Stimulated activated CD4-positive, alpha-beta T cell treated with anti-CD3 and anti-CD28 coated beads, Interleukin-1b, Interleukin-23, amount 100 ng/mL, for 1 hour (primary cell): ENCODE measurements at regions not wholly inside any gene's neighbourhood (a gene's known extent, or its start where the extent isn't known, plus 50 kb on each side); places are given as distances from the start of the nearest gene placed in this dataset.
A peak's percentile ranks its signal among the peaks of the same experiment; 100 is the strongest.

Experiments
- DNase-seq, 2 donors: peaks; one replicate each; pipeline ENCODE4 v3.0.0-alpha.2; 2020; ENCODE audit warnings: low read depth in 2 of 2

DNA sequence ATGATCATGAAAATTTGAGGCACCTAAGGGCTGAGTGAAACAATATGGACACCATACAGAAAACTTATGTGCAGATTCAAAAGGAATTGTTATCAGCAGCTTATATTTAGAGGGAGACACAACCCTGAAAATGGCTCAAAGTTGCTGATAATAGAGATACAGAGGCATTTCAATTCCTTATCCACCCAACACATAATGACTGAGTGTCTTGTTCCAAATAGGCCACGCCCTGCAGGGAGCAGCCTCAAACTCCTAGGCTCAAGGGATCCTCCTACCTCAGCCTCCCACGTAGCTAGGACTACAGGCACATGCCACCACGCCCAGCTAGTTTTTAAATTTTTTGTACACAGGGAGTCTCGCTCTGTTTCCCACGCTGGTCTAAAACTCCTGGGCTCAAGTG lies 79.0 kb downstream of the LBH start:
- DNase-seq = no peak

DNA sequence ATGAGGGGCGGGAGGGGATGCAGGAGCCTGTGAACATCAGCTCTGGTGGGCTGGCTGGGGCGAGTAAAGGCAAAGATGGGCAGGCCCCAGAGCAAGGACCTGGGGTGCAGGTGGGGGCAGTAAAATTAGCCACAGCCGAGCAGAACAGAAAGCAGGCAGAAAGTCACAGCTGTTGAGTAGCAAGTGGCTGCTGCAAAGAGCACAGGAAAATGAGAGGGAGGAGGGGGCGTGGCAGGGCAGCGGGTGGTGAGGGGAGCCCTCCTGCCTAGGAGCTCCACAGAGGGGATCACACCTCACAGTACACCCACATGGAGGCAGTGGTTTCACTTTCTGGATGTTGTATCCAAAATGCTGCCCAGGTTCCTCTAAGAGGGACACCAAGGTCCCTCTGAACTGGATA lies 79.6 kb downstream of the LBH start:
- DNase-seq = no peak

GRCh38 chr2:30311711-30312110 lies 80.4 kb downstream of the LBH start:
- no peak for DNase-seq

DNA sequence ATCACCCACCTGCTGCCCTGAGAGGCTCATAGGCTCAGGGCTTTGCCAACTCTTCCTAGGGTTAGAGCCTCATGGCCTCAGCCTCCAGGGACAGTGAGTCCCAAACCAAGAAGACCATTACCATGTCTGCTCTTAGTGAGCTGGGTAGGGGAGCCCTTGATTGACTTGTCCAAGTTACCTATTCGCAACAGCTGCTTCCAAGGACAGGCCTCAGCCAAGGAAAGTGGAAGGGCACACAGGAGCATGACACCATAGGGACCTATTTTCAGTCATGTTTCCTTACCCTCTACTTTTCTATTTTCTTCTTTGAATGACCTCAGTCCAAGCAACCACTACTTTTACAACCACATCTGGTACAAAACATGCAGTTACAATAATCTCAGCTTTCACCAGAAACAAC lies 81.6 kb downstream of the LBH start:
- DNase-seq = no peak

DNA sequence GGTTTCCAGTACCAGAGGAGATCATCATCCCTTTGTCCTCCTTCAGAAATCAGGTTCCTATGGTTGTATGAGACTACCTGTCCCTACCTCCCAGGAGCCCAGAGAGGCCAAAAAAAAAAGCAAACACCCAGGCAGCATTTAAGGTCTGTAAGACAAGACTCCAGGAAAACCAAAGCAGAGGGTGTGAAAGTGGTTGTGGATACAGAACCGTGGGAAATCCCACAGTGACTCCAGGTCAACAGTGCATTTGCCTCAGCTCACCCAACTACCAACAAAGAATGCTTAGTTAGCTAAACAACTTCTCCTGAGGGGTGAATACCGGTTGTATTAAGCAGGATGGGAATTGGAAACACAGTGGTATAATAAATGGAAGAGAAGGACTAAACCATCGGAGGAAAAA lies 83.6 kb downstream of the LBH start:
- no peak for DNase-seq

DNA sequence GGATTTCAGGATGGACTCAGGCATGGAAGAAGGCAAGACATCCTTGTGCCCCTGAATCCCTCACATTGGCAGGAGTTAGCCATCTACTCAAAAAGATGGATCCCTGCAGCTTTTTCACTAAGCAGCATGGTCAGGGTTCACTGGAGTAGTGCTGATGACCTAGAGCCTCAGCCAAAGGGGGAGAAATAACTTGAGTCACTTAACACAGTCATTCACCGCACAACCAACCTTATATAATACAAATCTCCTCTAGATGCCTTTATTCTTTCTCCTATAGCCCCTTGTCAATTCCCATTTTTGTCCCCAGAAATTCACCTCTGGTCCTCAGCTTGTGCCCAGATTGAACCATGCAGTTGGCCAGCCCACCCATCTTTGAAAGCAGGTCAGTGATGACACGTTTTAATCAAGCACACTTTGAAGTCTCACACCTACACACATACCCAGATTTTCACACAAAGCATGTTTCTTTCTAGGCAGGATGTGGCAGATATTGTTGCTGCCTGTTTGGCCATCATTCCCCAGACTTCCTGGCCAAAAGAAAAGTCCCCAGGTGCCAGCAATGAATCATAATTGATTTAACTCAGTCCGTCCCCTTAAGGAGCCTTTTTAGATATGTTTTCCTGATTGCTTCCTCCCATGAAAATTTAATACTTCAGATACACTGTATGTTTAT lies 84.2 kb downstream of the LBH start:
- no peak for DNase-seq

DNA sequence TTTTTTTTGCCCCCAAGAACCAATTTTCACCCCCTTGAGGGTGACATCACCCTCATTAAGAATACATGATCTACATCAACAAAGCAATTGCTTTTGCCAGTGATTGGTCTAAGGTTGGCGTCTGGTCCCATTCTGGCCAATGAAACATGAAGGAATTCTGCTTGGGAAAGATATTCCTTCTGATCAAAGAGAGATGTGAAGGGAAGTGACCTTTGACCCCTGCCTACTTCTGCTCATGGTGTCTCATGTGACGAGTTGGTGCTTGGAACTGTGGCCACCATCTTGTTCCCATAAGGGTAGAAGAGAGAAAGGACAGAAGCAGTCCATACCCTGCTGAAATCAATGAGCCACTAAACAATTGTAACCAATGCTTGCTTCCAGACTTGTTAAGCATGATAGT lies 85.1 kb downstream of the LBH start:
- DNase-seq = no peak

DNA sequence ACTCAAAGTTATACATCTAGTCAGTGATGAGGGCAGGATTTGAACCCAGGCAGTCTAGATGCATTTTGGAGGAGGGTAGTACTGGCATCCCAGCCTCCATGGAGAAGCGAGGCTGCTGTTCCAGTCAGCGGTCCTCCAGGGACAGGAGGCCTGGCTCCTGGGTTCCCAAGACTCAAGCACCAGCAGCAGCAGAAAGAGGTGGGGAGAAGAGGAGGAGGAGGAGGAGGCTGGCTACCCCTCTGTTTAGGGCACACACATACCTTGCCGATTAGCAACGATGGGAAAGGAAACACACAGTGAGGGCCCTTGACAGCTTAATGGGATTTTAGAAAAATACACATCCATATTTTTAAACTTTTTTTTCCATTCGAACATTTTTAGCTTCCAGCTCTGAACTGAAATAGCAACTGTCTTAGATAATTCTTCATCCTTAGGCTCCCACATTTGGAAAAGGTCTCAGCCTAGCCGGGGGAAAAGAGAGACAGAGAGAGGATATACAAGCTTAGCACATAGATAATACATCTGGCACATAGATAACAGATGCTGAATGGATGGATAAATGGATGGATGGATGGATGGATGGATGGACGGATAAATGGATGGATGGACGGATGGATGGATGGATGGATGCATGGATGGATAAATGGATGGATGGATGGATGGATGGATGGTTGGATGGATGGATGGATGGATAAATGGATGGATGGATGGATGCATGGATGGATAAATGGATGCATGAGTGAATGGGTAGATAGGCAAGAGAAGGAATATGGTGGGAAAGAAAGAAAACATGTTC lies 87.9 kb downstream of the LBH start:
- no peak for DNase-seq

- DNase-seq = no peak
Observed at GRCh38 chr2:30321466-30321865, 90.1 kb downstream of the LBH start.

GRCh38 chr2:30323499-30323898 lies 92.2 kb downstream of the LBH start:
- DNase-seq = no peak

DNA sequence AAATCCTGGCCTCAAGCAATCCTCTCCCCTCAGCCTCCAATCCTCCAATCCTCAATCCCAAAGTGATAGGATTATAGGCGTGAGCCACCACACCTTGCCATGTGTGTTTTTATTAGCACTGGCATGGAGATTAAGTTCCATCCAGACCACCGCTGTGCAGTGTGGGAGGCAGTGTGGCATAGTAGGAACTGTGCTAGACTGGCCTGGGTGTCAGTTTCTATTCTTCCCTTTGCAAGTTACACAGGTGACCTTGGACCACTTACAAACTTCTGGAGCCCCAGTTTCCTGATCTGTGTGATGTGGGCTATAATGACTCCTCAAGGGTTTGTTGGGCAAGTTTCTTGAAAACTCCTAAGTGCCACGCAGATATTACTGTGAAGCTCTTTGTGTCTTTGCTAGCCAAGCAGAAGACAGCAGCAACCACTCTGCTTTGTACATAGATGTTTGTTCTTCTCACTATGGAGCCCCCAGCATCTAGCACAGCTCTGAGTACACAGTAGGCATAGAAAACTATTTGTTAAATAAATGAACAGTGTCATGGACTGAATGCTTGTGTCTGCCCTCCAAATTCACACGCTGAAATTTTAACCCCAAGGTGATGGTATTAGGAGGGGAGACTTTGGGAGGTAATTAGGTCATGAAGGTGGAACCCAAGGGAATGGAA lies 93.0 kb downstream of the LBH start:
- no peak for DNase-seq

DNA sequence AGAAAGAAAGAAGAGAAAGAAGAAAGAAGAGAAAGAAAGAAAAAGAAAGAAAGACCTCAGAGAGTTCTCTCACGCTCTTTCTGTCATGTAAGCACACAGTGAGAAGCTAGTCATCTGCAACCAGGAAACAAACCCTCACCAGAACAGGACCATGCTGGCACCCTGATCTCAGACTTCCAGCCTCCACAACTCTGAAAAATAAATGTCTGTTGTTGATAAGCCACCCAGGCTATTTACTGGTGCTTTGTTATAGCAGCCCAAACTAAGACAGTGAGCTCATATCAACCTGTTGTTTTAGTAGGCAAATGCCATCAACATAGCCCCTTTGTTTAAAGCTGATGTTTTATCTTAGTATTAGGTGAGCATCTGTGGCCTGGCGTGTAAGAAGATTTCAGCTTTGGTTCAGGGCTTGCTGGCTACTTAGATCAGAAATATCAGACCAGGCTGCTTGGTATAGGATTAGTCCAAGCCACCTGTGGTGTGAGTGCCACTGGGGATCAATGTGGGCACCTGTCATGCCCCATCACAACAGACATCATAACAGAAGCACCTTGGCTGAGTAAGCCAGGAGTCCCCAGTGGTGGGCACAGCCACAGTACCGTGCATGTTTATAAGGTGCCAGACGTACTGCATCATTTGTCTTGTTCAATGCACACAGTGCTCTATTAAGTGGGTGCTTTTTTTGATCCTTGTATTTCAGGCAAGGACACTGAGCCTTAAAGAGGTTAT lies 94.4 kb downstream of the LBH start:
- no peak for DNase-seq

GRCh38 chr2:30326497-30326896 lies 95.2 kb downstream of the LBH start:
- DNase-seq = no peak

DNA sequence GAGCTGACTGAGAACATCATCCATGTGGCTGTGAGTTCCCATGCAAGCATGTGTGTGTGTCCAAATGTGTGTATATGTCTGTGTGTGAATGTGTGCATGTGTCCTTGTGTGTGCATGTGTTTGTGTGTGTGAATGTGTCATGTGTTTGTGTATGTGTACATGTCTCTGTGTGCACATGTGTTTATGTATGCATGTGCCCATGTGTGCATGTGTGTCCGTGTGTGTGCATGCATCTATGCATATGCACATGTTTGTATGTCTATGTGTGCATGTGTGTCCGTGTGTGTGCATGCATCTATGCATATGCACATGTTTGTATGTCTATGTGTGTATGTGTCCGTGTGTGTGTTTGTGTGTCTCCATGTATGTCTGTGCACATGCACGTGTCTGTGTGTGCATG lies 99.7 kb downstream of the LBH start:
- DNase-seq = no peak

DNA sequence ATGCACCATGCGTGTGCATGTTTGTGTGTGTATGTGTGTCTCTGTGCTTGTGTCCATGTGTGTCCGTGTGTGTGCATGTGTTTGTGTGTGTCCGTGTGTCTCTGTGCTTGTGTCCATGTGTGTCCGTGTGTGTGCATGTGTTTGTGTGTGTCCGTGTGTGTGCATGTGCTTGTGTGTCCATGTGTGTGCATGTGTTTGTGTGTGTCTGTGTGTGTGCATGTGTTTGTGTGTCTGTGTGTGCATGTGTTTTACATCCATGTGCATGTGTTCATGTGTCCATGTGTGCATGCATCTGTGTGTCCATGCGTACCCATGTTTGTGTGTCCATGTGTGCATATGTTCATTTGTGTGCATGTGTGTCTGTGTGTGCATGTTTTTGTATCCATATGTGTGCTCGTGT lies 100.5 kb downstream of the LBH start:
- no peak for DNase-seq

DNA sequence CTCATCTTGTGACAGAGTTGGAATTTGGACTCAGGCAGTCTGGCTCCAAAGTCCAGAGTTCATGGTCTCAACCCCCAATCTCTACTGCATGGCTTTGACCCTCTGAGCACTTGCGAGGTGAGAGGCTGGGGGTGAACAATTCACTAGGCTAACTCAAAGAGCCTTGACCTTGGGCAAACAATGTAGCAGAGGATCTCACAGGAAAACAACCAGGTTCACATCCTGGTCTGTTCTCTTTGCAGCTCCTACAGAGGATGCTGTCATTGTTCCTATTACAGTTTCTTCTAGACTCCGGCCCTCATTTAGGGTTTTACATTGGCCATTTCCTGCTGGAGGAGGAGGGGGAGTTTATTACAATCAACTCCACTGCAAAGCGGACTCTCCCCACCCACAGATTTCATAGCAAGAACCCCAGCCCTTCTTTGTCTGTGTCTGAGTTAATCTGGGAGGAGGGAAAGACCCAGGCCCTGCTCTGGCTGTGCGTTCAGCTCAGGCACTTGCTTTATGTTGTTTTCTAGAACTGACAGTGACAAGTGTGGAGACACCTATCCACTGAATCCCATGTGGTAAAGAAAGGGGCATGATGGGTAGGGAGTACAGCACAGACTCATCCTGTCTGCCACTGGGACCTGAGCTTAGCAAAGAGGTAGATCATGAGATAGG lies 101.6 kb downstream of the LBH start:
- DNase-seq = peak in 1 of 2 donors; percentile 23

GRCh38 chr2:30334762-30335363 lies 103.5 kb downstream of the LBH start:
- DNase-seq = no peak

- DNase-seq = no peak
Observed at GRCh38 chr2:30336084-30336483, 104.8 kb downstream of the LBH start.

DNA sequence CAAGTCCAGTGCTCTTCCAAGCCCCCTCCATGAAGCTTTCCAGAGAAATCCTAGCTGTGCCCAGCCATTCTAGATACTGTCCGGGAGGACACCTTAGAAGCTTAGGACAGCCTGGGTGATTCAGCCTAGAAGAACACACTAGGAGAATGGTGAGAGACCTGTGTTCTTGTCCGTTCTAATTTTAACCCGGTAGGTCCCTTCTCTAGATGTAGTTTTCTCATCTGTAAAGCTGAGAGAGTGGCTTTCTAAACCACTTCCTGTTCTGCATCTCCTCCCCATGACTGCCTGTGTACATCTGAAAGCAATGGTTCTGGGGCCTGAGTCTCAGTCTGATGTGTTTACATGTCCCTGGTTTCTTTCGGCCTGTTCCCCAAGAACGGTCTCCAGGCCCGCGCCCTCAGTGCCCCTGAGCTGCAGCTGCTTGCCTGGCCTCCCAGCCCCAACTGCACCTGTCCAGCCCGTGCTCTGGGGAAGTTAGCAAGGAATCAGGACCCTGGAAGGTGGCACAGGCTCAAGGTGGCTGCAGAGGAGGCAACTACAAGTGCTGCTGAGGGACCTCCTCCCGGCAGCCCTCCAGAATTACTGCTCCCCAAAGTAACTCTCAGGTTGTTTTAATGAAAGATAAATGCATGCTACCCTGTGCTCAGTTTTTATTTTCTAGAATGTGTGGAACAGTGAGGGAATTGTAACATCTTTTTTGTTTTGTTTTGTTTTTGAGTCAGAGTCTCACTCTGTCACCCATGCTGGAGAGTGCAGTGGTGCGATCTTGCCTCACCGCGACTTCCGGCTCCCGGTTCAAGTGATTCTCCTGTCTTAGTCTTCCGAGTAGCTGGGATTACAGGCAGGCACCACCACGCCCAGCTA lies 105.9 kb downstream of the LBH start:
- no peak for DNase-seq

- no peak for DNase-seq
Observed at GRCh38 chr2:30338475-30338874, 107.1 kb downstream of the LBH start.
